GM12864 (cell line): ENCODE measurements at regions not wholly inside any gene's neighbourhood (a gene's known extent, or its start where the extent isn't known, plus 50 kb on each side); places are given as distances from the start of the nearest gene placed in this dataset.
A peak's percentile ranks its signal among the peaks of the same experiment; 100 is the strongest.
"Not testable (repeated sequence)": the region's sequence is repeated elsewhere in the genome, so short reads cannot be mapped to it uniquely, and the experiment has no call there.

Experiments used
- DNase-seq: peaks from one replicate; pipeline ENCODE4 v3.0.0-alpha.2; 2011; ENCODE audit warnings: low read depth
- H3K4me3 ChIP-seq: 2 replicates; pipeline ENCODE4 v1.5.1; 2011; ENCODE audit warnings: mild to moderate bottlenecking, low read depth, low read length, control low read depth
- CTCF ChIP-seq: IDR thresholded peaks from 2 replicates; pipeline ENCODE4 v1.5.1; 2011; ENCODE audit warnings: low read depth, mild to moderate bottlenecking, moderate library complexity, low read length, control low read depth, inconsistent platforms; ENCODE audit errors: missing control alignments

GRCh38 chr11:82507288-82507687 lies 226.4 kb downstream of the FAM181B start:
- TF ChIP-seq CTCF, result no peak
- DNase-seq, result no peak
- H3K4me3 ChIP-seq, result no peak overlapping the region

GRCh38 chr11:82505379-82505778 lies 228.3 kb downstream of the FAM181B start:
- TF ChIP-seq CTCF, result no peak
- no peak for DNase-seq
- no peak overlapping the region for H3K4me3 ChIP-seq

- H3K4me3 ChIP-seq, DNase-seq: not testable (repeated sequence)
Observed at GRCh38 chr11:82501174-82501573, 232.5 kb downstream of the FAM181B start.

GRCh38 chr11:82494988-82495432 lies 238.7 kb downstream of the FAM181B start:
- DNase-seq, result no peak
- TF ChIP-seq CTCF, result peak; percentile 47
- no peak overlapping the region for H3K4me3 ChIP-seq

GRCh38 chr11:82474876-82475275 lies 258.8 kb downstream of the FAM181B start:
- DNase-seq, result no peak
- TF ChIP-seq CTCF, result no peak
- no peak overlapping the region for H3K4me3 ChIP-seq

- no peak overlapping the region for H3K4me3 ChIP-seq
- no peak for DNase-seq
- no peak for TF ChIP-seq CTCF
Observed at GRCh38 chr11:82465481-82465880, 268.2 kb downstream of the FAM181B start.

- no peak for DNase-seq
- no peak overlapping the region for H3K4me3 ChIP-seq
- TF ChIP-seq CTCF, result no peak
Observed at GRCh38 chr11:82462608-82463242, 270.9 kb downstream of the FAM181B start.
